ENCODE measurements at regions not wholly inside any gene's neighbourhood (a gene's known extent, or its start where the extent isn't known, plus 50 kb on each side); places are given as distances from the start of the nearest gene placed in this dataset.

DNA sequence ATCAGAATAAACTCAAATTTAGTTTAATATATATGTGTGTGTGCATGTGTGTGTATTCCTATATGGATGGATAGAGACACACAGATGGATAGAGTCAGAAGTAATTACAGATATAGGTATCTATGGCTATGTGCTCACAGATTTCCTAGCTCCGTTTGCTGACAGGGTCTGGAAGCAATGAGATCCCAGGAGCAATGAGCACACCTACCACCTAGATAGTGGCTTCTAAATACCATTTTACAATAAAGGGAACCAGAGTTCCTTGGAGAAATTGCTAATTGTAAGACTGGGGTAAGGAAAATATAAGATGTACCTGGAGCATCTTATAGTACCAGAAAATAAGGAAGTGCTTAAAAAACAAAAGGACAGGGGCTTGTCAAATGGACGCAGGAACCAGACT lies 196.2 kb upstream of the PRDM1 start:
- H3K9me3 ChIP-seq (ENCODE audit: control insufficient read depth, insufficient read depth, low read depth, low read length) = no peaks in the 10 kb centered on the region
- ChIA-PET POLR2A (no interaction called here), CTCF (no interaction called here)
- no peak overlapping the region for H3K4me3 ChIP-seq (ENCODE audit: low read depth, low read length)
- no peaks in the 10 kb centered on the region for H3K4me1 ChIP-seq (ENCODE audit: control insufficient read depth, insufficient read depth, low read length)
- no peaks in the 10 kb centered on the region for H3K36me3 ChIP-seq (ENCODE audit: control insufficient read depth in 2 of 2, insufficient read depth in 1 of 2, low read length in 2 of 2)
- TF ChIP-seq ZNF433 (tag by site-specific recombination; IDR thresholded peaks at IDR 0.05; ENCODE audit: low read depth) = no peak
- peak; percentile 91 for TF ChIP-seq SETDB1 (IDR thresholded peaks at IDR 0.05; ENCODE audit: insufficient read length, low read length)
- H3K27ac ChIP-seq (ENCODE audit: extremely low read depth, low read depth, low read length) = no peak overlapping the region

- no peaks in the 10 kb centered on the region for H3K4me1 ChIP-seq (ENCODE audit: control insufficient read depth, insufficient read depth, low read length)
- H3K9me3 ChIP-seq (ENCODE audit: control insufficient read depth, insufficient read depth, low read depth, low read length) = no peaks in the 10 kb centered on the region
Observed at GRCh38 chr6:105886814-105887544, 199.2 kb upstream of the PRDM1 start.

GRCh38 chr6:105886066-105886813 lies 199.9 kb upstream of the PRDM1 start:
- Histone ChIP-seq H3K27ac (ENCODE audit: extremely low read depth, low read depth, low read length) (no peak overlapping the region), H3K4me3 (ENCODE audit: low read depth, low read length) (no peak overlapping the region), H3K4me1 (ENCODE audit: control insufficient read depth, insufficient read depth, low read length) (no peaks in the 10 kb centered on the region), H3K9me3 (ENCODE audit: control insufficient read depth, insufficient read depth, low read depth, low read length) (no peaks in the 10 kb centered on the region), H3K36me3 (ENCODE audit: control insufficient read depth in 2 of 2, insufficient read depth in 1 of 2, low read length in 2 of 2) (no peaks in the 10 kb centered on the region)
- ChIA-PET POLR2A (no interaction called here), CTCF (no interaction called here)
- TF ChIP-seq ZNF555 (tag by site-specific recombination; conservative IDR thresholded peaks at IDR 0.05) (no peak), ZNF677 (tag by site-specific recombination; IDR thresholded peaks at IDR 0.05) (no peak), ZNF561 (tag by site-specific recombination; IDR thresholded peaks at IDR 0.05; ENCODE audit: borderline replicate concordance) (no peak), FEZF1 (tag by site-specific recombination; IDR thresholded peaks at IDR 0.05) (no peak), HOXD13 (CRISPR knock-in tag; IDR thresholded peaks at IDR 0.05; ENCODE audit: borderline replicate concordance) (no peak), ZNF416 (tag by site-specific recombination; IDR thresholded peaks at IDR 0.05) (no peak), ZNF133 (tag by site-specific recombination; IDR thresholded peaks at IDR 0.05) (no peak), ZNF362 (tag by site-specific recombination; IDR thresholded peaks at IDR 0.05) (no peak), ZNF776 (tag by site-specific recombination; IDR thresholded peaks at IDR 0.05; ENCODE audit: borderline replicate concordance) (no peak), ZNF560 (tag by site-specific recombination; IDR thresholded peaks at IDR 0.05; ENCODE audit: borderline replicate concordance) (no peak), ZNF549 (tag by site-specific recombination; IDR thresholded peaks at IDR 0.05) (no peak), REPIN1 (tag by site-specific recombination; IDR thresholded peaks at IDR 0.05; ENCODE audit: low read depth) (no peak), ZNF623 (tag by site-specific recombination; IDR thresholded peaks at IDR 0.05) (no peak), ZBTB17 (tag by site-specific recombination; IDR thresholded peaks at IDR 0.05) (no peak), BCL11B (tag by site-specific recombination; IDR thresholded peaks at IDR 0.05; ENCODE audit: low read depth) (no peak), ZNF529 (tag by site-specific recombination; IDR thresholded peaks at IDR 0.05; ENCODE audit: insufficient replicate concordance) (no peak), ZNF747 (tag by site-specific recombination; IDR thresholded peaks at IDR 0.05) (no peak), ZNF704 (tag by site-specific recombination; IDR thresholded peaks at IDR 0.05) (no peak), AEBP2 (tag by site-specific recombination; IDR thresholded peaks at IDR 0.05; ENCODE audit: borderline replicate concordance) (no peak)
- TF ChIP-seq, protein P1, sequence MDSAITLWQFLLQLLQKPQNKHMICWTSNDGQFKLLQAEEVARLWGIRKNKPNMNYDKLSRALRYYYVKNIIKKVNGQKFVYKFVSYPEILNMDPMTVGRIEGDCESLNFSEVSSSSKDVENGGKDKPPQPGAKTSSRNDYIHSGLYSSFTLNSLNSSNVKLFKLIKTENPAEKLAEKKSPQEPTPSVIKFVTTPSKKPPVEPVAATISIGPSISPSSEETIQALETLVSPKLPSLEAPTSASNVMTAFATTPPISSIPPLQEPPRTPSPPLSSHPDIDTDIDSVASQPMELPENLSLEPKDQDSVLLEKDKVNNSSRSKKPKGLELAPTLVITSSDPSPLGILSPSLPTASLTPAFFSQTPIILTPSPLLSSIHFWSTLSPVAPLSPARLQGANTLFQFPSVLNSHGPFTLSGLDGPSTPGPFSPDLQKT (IDR thresholded peaks at IDR 0.05; ENCODE audit: borderline replicate concordance, low read depth, low read length) = no peak

More at GRCh38 chr6:105886814-105887544, 199.2 kb upstream of the PRDM1 start:
- H3K4me3 ChIP-seq (ENCODE audit: low read depth, low read length) = no peak overlapping the region
- no peaks in the 10 kb centered on the region for H3K36me3 ChIP-seq (ENCODE audit: control insufficient read depth in 2 of 2, insufficient read depth in 1 of 2, low read length in 2 of 2)
- ChIA-PET CTCF (no interaction called here), POLR2A (no interaction called here)
- H3K27ac ChIP-seq (ENCODE audit: extremely low read depth, low read depth, low read length) = no peak overlapping the region
- TF ChIP-seq ZNF23 (tag by site-specific recombination; IDR thresholded peaks at IDR 0.05; ENCODE audit: borderline replicate concordance) = no peak
- TF ChIP-seq ZNF184 (tag by site-specific recombination; IDR thresholded peaks at IDR 0.05) = no peak
- TF ChIP-seq TCF7L2 (IDR thresholded peaks at IDR 0.05; ENCODE audit: borderline replicate concordance, low read depth, low read length) = no peak
- no peak for TF ChIP-seq ZXDB (tag by site-specific recombination; IDR thresholded peaks at IDR 0.05)
- TF ChIP-seq SCRT2 (tag by site-specific recombination; IDR thresholded peaks at IDR 0.05) = no peak
- no peak for TF ChIP-seq ZNF138 (tag by site-specific recombination; IDR thresholded peaks at IDR 0.05; ENCODE audit: borderline replicate concordance)
- no peak for TF ChIP-seq GLIS2 (tag by site-specific recombination; IDR thresholded peaks at IDR 0.05)
- no peak for TF ChIP-seq ZNF394 (tag by site-specific recombination; IDR thresholded peaks at IDR 0.05; ENCODE audit: borderline replicate concordance)
- TF ChIP-seq ZNF510 (tag by site-specific recombination; IDR thresholded peaks at IDR 0.05; ENCODE audit: insufficient replicate concordance) = no peak
